Retinal pigment epithelial cell (primary cell): ENCODE measurements at regions not wholly inside any gene's neighbourhood (a gene's known extent, or its start where the extent isn't known, plus 50 kb on each side); places are given as distances from the start of the nearest gene placed in this dataset.

Experiments used
- DNase-seq: peaks from one replicate; pipeline ENCODE4 v3.0.0-alpha.2; 2010; ENCODE audit warnings: low read depth
- H3K4me3 ChIP-seq: 2 replicates; pipeline ENCODE4 v1.5.1; 2011; ENCODE audit warnings: mild to moderate bottlenecking, low read length, control low read depth, moderate library complexity
- CTCF ChIP-seq: conservative IDR thresholded peaks from 2 replicates; pipeline ENCODE4 v1.5.1; 2011; ENCODE audit warnings: low read depth, low read length, control low read depth, inconsistent platforms

GRCh38 chr13:34521171-34521570 lies 420.9 kb upstream of the NBEA start:
- no peak for TF ChIP-seq CTCF
- DNase-seq: no peak

GRCh38 chr13:34522808-34523207 lies 419.3 kb upstream of the NBEA start:
- no peak for DNase-seq
- H3K4me3 ChIP-seq: no peak overlapping the region
- TF ChIP-seq CTCF: no peak

More at GRCh38 chr13:34521171-34521570, 420.9 kb upstream of the NBEA start:
- H3K4me3 ChIP-seq: no peak overlapping the region

- no peak for TF ChIP-seq CTCF
- peak; percentile 56 for DNase-seq
- H3K4me3 ChIP-seq: no peak overlapping the region
Observed at GRCh38 chr13:34523406-34523805, 418.7 kb upstream of the NBEA start.

GRCh38 chr13:34533941-34534340 lies 408.1 kb upstream of the NBEA start:
- H3K4me3 ChIP-seq: no peak overlapping the region
- DNase-seq: no peak
- no peak for TF ChIP-seq CTCF

- H3K4me3 ChIP-seq: no peak overlapping the region
- no peak for DNase-seq
- no peak for TF ChIP-seq CTCF
Observed at GRCh38 chr13:34542321-34542720, 399.7 kb upstream of the NBEA start.

- DNase-seq: no peak
- TF ChIP-seq CTCF: no peak
Observed at GRCh38 chr13:34543836-34544235, 398.2 kb upstream of the NBEA start.

GRCh38 chr13:34545461-34545860 lies 396.6 kb upstream of the NBEA start:
- H3K4me3 ChIP-seq: no peak overlapping the region
- no peak for DNase-seq
- no peak for TF ChIP-seq CTCF

More at GRCh38 chr13:34543836-34544235, 398.2 kb upstream of the NBEA start:
- no peak overlapping the region for H3K4me3 ChIP-seq
